OCI-LY7 (cell line): ENCODE measurements at regions not wholly inside any gene's neighbourhood (a gene's known extent, or its start where the extent isn't known, plus 50 kb on each side); places are given as distances from the start of the nearest gene placed in this dataset.

Source experiments
- BruUV-seq: library from RNA; stranded (reverse); fragments of 400-500 nt; replicated peaks from 2 replicates; lab custom pipeline; 2021; lab: Mats Ljungman, UMichigan
- CTCF ChIA-PET: fragments of 300-600 bp; sonication (Branson Sonifier 250); formaldehyde crosslinking; loops from one replicate; lab custom pipeline; 2022; ENCODE audit warnings: antibody characterized with exemption; ENCODE audit not compliant: unreplicated experiment; lab: Charles Lee
- POLR2A ChIA-PET: fragments of 300-600 bp; sonication (Branson Sonifier 250); formaldehyde crosslinking; loops from one replicate; lab custom pipeline; 2022; ENCODE audit warnings: antibody characterized with exemption; lab: Charles Lee
- DNase-seq: peaks from one replicate; pipeline ENCODE4 v3.0.0-alpha.2; 2015; ENCODE audit warnings: low spot score
- H2AFZ ChIP-seq: fragments of 200-600 bp; sonication (generic), shearing (Covaris generic); 2 replicates; pipeline ENCODE4 v1.6.1; 2014; ENCODE audit warnings: mild to moderate bottlenecking, antibody characterized with exemption, low read length, moderate library complexity
- H3K27ac ChIP-seq: fragments of 200-600 bp; sonication (generic); 2 replicates; pipeline ENCODE4 v1.5.1; 2014; ENCODE audit warnings: mixed run types, low read depth, mild to moderate bottlenecking, moderate library complexity, low read length, inconsistent platforms; ENCODE audit not compliant: poor library complexity, severe bottlenecking
- H3K36me3 ChIP-seq: fragments of 200-600 bp; sonication (generic); 2 replicates; pipeline ENCODE4 v1.6.1; 2014; ENCODE audit warnings: mild to moderate bottlenecking, antibody characterized with exemption, low read length, moderate library complexity, mixed read lengths; ENCODE audit not compliant: insufficient read depth
- H3K4me1 ChIP-seq: fragments of 200-600 bp; sonication (generic); 2 replicates; pipeline ENCODE4 v1.5.1; 2014; ENCODE audit warnings: mild to moderate bottlenecking, low read length; ENCODE audit not compliant: insufficient read depth, poor library complexity, severe bottlenecking
- H3K4me2 ChIP-seq: fragments of 200-600 bp; sonication (generic); 2 replicates; pipeline ENCODE4 v1.6.1; 2014; ENCODE audit warnings: mild to moderate bottlenecking, low read length
- H3K4me3 ChIP-seq: fragments of 200-600 bp; sonication (generic); 2 replicates; pipeline ENCODE4 v1.5.1; 2014; ENCODE audit warnings: mild to moderate bottlenecking, low read depth, low read length; ENCODE audit not compliant: poor library complexity, severe bottlenecking
- H3K79me2 ChIP-seq: fragments of 200-600 bp; sonication (generic); 2 replicates; pipeline ENCODE4 v1.6.1; 2016; ENCODE audit warnings: low read depth, mild to moderate bottlenecking, low read length, moderate library complexity, mixed read lengths; ENCODE audit not compliant: insufficient read depth
- H3K9me2 ChIP-seq: fragments of 200-600 bp; sonication (generic); 2 replicates; pipeline ENCODE4 v1.6.1; 2016; ENCODE audit warnings: mild to moderate bottlenecking, low read length, mixed read lengths; ENCODE audit not compliant: insufficient read depth
- H3K9me3 ChIP-seq: fragments of 200-600 bp; sonication (generic); 2 replicates; pipeline ENCODE4 v1.6.1; 2014; ENCODE audit warnings: mild to moderate bottlenecking, mixed run types, low read length, mixed read lengths
- H4K20me1 ChIP-seq: fragments of 200-600 bp; sonication (generic); 2 replicates; pipeline ENCODE4 v1.6.1; 2014; ENCODE audit warnings: mild to moderate bottlenecking, antibody characterized with exemption, low read length, moderate library complexity, mixed read lengths; ENCODE audit not compliant: insufficient read depth
- EZH2phosphoT487 ChIP-seq: fragments of 200-600 bp; sonication (generic); IDR thresholded peaks from 2 replicates; pipeline ENCODE4 v1.6.1; 2018; ENCODE audit warnings: low read depth, borderline replicate concordance, mild to moderate bottlenecking, mixed run types, antibody characterized with exemption, low read length, moderate library complexity, mixed read lengths
- intact Hi-C: fragments of 100-400 bp; cut with micrococcal nuclease; formaldehyde crosslinking; loops from one replicate; pipeline ENCODE4 v1.10.0; 2022; ENCODE audit not compliant: unreplicated experiment
- TF ChIP-seq, protein P1 (sequence below): fragments of 200-600 bp; sonication (generic); conservative IDR thresholded peaks from 2 replicates; pipeline ENCODE4 v1.5.1; 2014; ENCODE audit warnings: mild to moderate bottlenecking, antibody characterized with exemption, low read length, moderate library complexity, mixed read lengths

DNA sequence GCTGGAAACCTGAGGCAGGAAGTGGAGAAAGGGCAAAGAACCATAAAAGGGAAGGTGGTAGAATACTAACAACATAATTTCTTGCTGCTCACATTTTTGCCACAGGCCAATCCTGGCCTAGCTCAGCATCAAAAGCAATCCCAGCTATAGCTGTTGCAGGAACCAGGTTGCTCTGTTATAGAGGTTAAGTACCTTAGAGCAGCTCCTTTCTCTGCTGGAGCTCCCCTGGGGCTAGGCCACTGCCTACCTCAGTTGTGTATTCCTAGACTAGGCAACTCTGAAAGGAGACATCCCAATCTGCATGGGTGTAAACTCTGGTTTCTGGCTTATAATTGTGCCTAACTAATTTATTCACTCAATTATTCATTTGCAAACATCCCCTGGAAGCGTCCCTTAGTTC lies 108.4 kb downstream of the ZNF365 start:
- Histone ChIP-seq H3K4me1 (no peaks in the 10 kb centered on the region), H4K20me1 (no peaks in the 10 kb centered on the region), H3K79me2 (no peaks in the 10 kb centered on the region), H3K9me3 (no peaks in the 10 kb centered on the region), H2AFZ (no peak overlapping the region), H3K4me3 (no peak overlapping the region), H3K9me2 (no peaks in the 10 kb centered on the region), H3K27ac (no peak overlapping the region), H3K4me2 (no peak overlapping the region), H3K36me3 (no peaks in the 10 kb centered on the region)
- POLR2A ChIA-PET = interaction anchor here (0.7 to 1.2 kb wide), 3 partner anchors 11 to 33 kb away, joined by 3 to 5 read pairs (median 3); no protein-coding TSS in a partner anchor
- DNase-seq = no peak
- CTCF ChIA-PET = no interaction called here
- BruUV-seq = no TSS peak
- no peak for TF ChIP-seq EZH2phosphoT487
- TF ChIP-seq, protein P1, sequence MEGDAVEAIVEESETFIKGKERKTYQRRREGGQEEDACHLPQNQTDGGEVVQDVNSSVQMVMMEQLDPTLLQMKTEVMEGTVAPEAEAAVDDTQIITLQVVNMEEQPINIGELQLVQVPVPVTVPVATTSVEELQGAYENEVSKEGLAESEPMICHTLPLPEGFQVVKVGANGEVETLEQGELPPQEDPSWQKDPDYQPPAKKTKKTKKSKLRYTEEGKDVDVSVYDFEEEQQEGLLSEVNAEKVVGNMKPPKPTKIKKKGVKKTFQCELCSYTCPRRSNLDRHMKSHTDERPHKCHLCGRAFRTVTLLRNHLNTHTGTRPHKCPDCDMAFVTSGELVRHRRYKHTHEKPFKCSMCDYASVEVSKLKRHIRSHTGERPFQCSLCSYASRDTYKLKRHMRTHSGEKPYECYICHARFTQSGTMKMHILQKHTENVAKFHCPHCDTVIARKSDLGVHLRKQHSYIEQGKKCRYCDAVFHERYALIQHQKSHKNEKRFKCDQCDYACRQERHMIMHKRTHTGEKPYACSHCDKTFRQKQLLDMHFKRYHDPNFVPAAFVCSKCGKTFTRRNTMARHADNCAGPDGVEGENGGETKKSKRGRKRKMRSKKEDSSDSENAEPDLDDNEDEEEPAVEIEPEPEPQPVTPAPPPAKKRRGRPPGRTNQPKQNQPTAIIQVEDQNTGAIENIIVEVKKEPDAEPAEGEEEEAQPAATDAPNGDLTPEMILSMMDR = no peak
- intact Hi-C loops = no loop called here

DNA sequence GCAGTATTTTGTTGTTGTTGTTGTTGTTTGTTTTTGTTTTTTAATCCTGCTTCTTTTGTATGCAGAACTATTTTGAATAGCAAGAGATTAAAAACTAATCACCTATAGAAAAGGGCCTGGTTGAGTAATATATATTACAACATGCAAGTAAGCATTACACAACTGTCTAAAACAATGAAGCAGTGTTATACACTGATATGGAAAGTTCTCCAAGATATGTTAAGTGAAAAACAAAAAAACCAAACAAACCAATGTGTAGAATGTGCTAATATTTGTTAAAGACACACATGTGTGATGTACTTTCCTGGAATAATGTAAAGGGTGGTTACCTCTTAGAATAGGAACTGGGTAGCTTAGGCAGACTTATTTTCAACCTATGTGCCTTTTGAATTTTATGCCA lies 117.4 kb downstream of the ZNF365 start:
- Histone ChIP-seq H3K9me3 (no peaks in the 10 kb centered on the region), H3K4me2 (no peak overlapping the region), H4K20me1 (no peaks in the 10 kb centered on the region), H3K36me3 (no peaks in the 10 kb centered on the region), H3K4me3 (no peak overlapping the region), H3K9me2 (no peaks in the 10 kb centered on the region), H2AFZ (no peak overlapping the region), H3K79me2 (no peaks in the 10 kb centered on the region), H3K27ac (no peak overlapping the region), H3K4me1 (peaks cover 3% of the 10 kb centered on the region)
- no TSS peak for BruUV-seq
- no peak for DNase-seq
- ChIA-PET POLR2A (interaction anchor here (0.5 to 1.9 kb wide), 4 partner anchors 35 to 1186 kb away, joined by 4 read pairs; no protein-coding TSS in a partner anchor), CTCF (interaction anchor here (0.6 to 0.7 kb wide), 2 partner anchors 73 to 103 kb away, joined by 3 read pairs; no protein-coding TSS in a partner anchor)
- intact Hi-C loops = loop anchor here (5.0 kb wide), 1 partner anchor 326 kb away; the partner anchor contains the start of gene EGR2
- no peak for TF ChIP-seq EZH2phosphoT487
- TF ChIP-seq, protein P1 = no peak
